GM12801 (cell line): ENCODE measurements at regions not wholly inside any gene's neighbourhood (a gene's known extent, or its start where the extent isn't known, plus 50 kb on each side); places are given as distances from the start of the nearest gene placed in this dataset.

ENCODE experiments used
- TF ChIP-seq, protein P1 (sequence below): IDR thresholded peaks from one replicate; pipeline ENCODE4 v1.5.1; 2011; ENCODE audit warnings: control low read depth; ENCODE audit not compliant: insufficient read length; ENCODE audit errors: extremely low read depth

DNA sequence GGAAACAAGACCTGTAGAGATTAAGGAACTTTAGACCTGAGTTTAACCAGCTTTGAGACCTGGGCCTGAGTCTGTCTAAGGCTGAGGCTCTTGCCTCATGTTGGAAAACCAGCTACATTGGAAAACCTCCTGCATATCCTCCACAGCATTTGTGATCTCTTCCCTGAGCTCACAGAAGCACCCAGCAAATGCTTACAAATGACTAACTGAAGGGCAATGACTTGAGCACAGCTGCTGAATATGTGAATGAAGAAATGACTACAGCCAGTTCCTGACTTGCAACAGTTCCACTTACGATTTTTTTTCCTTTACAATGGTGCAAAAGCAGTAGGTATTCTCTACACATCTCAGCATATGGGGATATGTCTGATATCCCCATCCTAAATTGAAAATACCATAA, 112.4 kb upstream of the RREB1 start:
- TF ChIP-seq, protein P1, sequence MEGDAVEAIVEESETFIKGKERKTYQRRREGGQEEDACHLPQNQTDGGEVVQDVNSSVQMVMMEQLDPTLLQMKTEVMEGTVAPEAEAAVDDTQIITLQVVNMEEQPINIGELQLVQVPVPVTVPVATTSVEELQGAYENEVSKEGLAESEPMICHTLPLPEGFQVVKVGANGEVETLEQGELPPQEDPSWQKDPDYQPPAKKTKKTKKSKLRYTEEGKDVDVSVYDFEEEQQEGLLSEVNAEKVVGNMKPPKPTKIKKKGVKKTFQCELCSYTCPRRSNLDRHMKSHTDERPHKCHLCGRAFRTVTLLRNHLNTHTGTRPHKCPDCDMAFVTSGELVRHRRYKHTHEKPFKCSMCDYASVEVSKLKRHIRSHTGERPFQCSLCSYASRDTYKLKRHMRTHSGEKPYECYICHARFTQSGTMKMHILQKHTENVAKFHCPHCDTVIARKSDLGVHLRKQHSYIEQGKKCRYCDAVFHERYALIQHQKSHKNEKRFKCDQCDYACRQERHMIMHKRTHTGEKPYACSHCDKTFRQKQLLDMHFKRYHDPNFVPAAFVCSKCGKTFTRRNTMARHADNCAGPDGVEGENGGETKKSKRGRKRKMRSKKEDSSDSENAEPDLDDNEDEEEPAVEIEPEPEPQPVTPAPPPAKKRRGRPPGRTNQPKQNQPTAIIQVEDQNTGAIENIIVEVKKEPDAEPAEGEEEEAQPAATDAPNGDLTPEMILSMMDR: no peak

- TF ChIP-seq, protein P1: no peak
These were observed 111.6 kb upstream of the RREB1 start for GRCh38 chr6:6996124-6996523.

DNA sequence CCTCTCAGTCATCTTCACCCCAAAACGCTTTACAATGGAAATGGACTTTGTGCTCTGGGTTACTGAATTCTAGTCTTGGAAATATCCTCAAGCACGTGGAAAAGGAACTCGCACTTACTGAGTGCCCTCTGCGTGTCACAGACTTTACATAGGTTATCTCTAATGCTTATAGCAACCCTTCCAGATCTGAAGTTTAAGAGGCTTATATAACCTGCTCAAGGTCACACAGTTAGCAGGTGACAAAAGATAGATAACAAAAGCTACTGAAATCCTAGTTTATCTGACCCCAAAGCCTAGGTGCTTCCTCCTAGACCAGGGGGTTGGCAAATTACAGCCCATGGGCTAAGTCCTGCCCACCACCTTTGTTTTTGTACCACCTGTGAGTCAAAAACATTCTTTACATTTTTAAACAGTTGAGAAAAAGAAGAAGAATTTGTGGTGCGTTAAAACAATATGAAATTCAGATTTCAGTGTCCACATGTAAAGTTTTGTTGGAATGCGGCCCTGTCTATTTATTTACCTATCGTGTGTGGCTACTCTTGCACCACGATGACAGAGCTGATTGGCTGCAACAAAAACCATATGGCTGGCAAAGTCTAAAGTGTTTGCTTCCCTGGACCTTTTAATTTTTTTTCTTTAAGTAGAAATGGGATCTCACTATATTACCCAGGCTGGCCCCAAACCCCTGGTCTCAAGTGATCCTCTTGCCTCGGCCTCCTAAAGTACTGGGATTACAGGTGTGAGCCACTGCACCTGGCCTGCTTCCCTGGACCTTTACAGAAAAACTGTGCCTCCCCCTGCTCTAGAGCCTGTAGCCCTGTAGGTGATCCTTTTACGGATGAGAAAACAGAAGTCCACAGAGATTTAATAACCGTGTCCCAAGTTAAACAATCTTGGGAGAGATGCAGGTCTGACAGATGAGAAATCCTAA, 110.2 kb upstream of the RREB1 start:
- TF ChIP-seq, protein P1: no peak

GRCh38 chr6:6998194-6998569, 109.6 kb upstream of the RREB1 start:
- TF ChIP-seq, protein P1: no peak

DNA sequence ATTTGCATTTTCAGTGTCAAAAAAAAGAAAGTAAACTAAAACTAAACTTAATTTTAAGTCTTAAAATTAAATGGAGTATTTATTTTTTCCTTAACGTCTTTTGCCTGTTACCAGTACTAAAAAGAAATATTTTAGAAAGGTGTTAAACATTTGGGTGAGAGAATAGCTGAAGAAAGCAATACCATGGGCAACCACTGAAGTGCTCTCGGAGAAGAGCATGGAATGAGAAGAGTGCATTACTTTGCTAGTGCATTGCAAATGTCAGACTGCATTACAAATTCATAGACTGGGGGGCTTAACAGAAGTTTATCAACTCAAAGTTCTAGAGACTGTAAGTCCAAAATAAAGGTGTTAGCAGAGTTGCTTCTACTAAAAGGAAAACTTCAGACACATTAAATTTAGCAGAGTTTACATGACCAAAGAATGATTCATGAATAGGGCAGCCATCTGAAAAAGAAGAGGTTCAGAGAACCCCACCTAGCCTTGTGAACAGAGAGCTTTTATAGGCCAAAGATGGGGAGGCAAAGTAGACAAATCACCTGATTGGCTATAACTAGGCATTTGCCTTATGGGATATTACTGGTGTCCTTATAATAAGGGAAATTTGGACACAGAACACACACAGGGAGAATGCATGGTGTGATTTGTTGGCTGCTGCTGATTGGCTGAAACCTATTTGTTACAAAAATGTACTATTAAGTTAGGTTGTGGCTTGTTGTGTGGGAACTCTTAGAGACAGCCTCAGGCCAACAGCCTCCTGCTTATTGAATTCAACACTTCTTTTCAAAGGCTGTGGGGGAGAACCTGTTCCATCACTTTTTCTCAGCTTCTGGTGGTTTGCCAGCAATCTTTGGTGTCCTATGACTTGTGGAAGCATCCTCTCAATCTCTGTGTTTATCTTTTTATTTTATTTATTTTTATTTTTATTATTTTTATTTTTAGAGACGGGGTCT, 106.7 kb upstream of the RREB1 start:
- TF ChIP-seq, protein P1: no peak

DNA sequence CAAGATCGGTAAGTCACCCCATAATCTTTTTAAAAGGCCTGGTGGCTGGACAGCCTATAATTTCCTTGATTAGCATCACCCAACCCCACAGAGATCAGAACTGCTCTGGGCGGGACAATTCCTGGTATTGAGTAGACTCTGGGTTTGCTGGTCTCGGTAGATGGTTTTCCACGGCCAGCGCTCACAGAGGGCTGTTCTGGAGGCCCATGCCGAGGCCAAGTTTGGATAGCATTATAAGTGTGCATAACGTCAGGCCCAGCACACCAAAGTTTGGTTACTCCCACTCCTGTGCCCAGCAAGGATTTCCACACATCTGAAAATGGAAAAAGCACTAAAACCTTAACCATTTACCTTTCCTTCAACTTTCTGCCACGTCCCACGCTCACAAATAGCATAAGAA, 104.7 kb upstream of the RREB1 start:
- TF ChIP-seq, protein P1: no peak

- TF ChIP-seq, protein P1: no peak
These were observed 103.0 kb upstream of the RREB1 start for GRCh38 chr6:7004581-7005297.
